GM12878 (cell line): ENCODE measurements at regions not wholly inside any gene's neighbourhood (a gene's known extent, or its start where the extent isn't known, plus 50 kb on each side); places are given as distances from the start of the nearest gene placed in this dataset.

Experiments used
- ATAC-seq: fragments of 200-7000 bp; cut with Tn5 transposase; 3 replicates; pipeline ENCODE4 v1.9.1; 2020; ENCODE audit warnings: mild to moderate bottlenecking, moderate library complexity
- BruUV-seq: library from RNA; stranded (reverse); fragments of 400-500 nt; replicated peaks from 2 replicates; lab custom pipeline; 2021; lab: Mats Ljungman, UMichigan
- CTCF ChIA-PET: fragments of 300-600 bp; sonication (Branson Sonifier 250); formaldehyde crosslinking; extraction: SDS; loops from one replicate; lab custom pipeline; 2021; ENCODE audit warnings: inconsistent platforms; lab: Yijun Ruan, JAX
- POLR2A ChIA-PET: fragments of 350-600 bp; formaldehyde crosslinking; extraction: SDS; loops from one replicate; lab custom pipeline; 2021; ENCODE audit warnings: inconsistent platforms; lab: Charles Lee
- RAD21 ChIA-PET: fragments of 300-600 bp; sonication (Branson Sonifier 250); formaldehyde crosslinking; loops from one replicate; lab custom pipeline; 2023; ENCODE audit warnings: antibody characterized with exemption; ENCODE audit not compliant: unreplicated experiment; lab: Charles Lee
- SMC1A ChIA-PET: fragments of 300-600 bp; sonication (Branson Sonifier 250); formaldehyde crosslinking; loops from one replicate; lab custom pipeline; 2023; ENCODE audit not compliant: unreplicated experiment, uncharacterized antibody; lab: Charles Lee
- DNase-seq: peaks from one replicate; pipeline ENCODE4 v3.0.0-alpha.2; 2011; ENCODE audit warnings: low read depth, low spot score
- FAIRE-seq: peaks from 3 replicates; lab custom pipeline; 2011; peaks lifted over from hg19 to GRCh38; lab: Jason Lieb, UNC
- H2AFZ ChIP-seq: 2 replicates; pipeline ENCODE4 v1.6.0; 2011; ENCODE audit warnings: low read depth, low read length, control low read depth; ENCODE audit not compliant: control insufficient read depth
- H3K27ac ChIP-seq: 2 replicates; pipeline ENCODE4 v1.5.1; 2011; ENCODE audit warnings: control low read depth; ENCODE audit not compliant: control insufficient read depth, insufficient read depth
- H3K27me3 ChIP-seq, 2 experiments: replicated peaks in 1 of 2; 2 replicates each; pipeline versions ENCODE4 v1.6.0 to v1.6.1; 2011; ENCODE audit warnings: low read length in 1 of 2; ENCODE audit not compliant: control insufficient read depth in 2 of 2, insufficient read depth in 2 of 2
- H3K36me3 ChIP-seq, 2 experiments: 2 replicates each; pipeline ENCODE4 v1.5.1; 2011; ENCODE audit warnings: low read length in 1 of 2; ENCODE audit not compliant: control insufficient read depth in 2 of 2, insufficient read depth in 2 of 2
- H3K4me1 ChIP-seq: 2 replicates; pipeline ENCODE4 v1.6.1; 2011; ENCODE audit warnings: mild to moderate bottlenecking, low read length, moderate library complexity, mixed read lengths; ENCODE audit not compliant: control insufficient read depth, insufficient read depth
- H3K4me2 ChIP-seq: 2 replicates; pipeline ENCODE4 v1.6.0; 2011; ENCODE audit warnings: control low read depth; ENCODE audit not compliant: control insufficient read depth, insufficient read depth
- H3K4me3 ChIP-seq: fragments of 200-600 bp; sonication (generic); 2 replicates; pipeline ENCODE4 v1.5.1; 2016
- H3K79me2 ChIP-seq: 2 replicates; pipeline ENCODE4 v1.6.0; 2011; ENCODE audit warnings: low read length; ENCODE audit not compliant: control insufficient read depth, insufficient read depth
- H3K9ac ChIP-seq: 2 replicates; pipeline ENCODE4 v1.8.0; 2011; ENCODE audit warnings: low read length, control low read depth, mixed read lengths; ENCODE audit not compliant: control insufficient read depth, insufficient read depth
- H3K9me3 ChIP-seq: replicated peaks from 3 replicates; pipeline ENCODE4 v1.5.1; 2011; ENCODE audit warnings: mild to moderate bottlenecking, low read length; ENCODE audit not compliant: control insufficient read depth, insufficient read depth
- H4K20me1 ChIP-seq: 2 replicates; pipeline ENCODE4 v1.6.0; 2011; ENCODE audit not compliant: control insufficient read depth, insufficient read depth
- CEBPB ChIP-seq, 2 experiments: fragments of 150-350 bp in 1 of 2; IDR thresholded peaks; 2 replicates each; pipeline ENCODE4 v1.6.1; 2012 to 2014; ENCODE audit warnings: low read depth in 2 of 2, low read length in 2 of 2, borderline replicate concordance in 1 of 2, inconsistent platforms in 1 of 2
- CREM ChIP-seq: IDR thresholded peaks from 2 replicates; pipeline ENCODE4 v1.6.1; 2014; ENCODE audit warnings: antibody characterized with exemption, low read depth
- FOS ChIP-seq: IDR thresholded peaks from 3 replicates; pipeline ENCODE4 v1.6.1; 2011; ENCODE audit warnings: borderline replicate concordance; ENCODE audit not compliant: insufficient read length; ENCODE audit errors: extremely low read depth
- KAT2A ChIP-seq: conservative IDR thresholded peaks from 2 replicates; pipeline ENCODE4 v1.6.1; 2011; ENCODE audit warnings: low read depth, low read length; ENCODE audit not compliant: control insufficient read depth
- MEF2A ChIP-seq: IDR thresholded peaks from 2 replicates; pipeline ENCODE4 v1.6.1; 2011; ENCODE audit warnings: low read depth, mild to moderate bottlenecking, low read length, moderate library complexity; ENCODE audit not compliant: insufficient read depth
- NBN ChIP-seq: fragments of 450-650 bp; IDR thresholded peaks from 2 replicates; pipeline ENCODE4 v1.6.1; 2016
- PAX5 ChIP-seq: IDR thresholded peaks from 2 replicates; pipeline ENCODE4 v1.6.1; 2011; ENCODE audit warnings: low read depth, low read length, borderline replicate concordance
- PAX8 ChIP-seq: fragments of 450-650 bp; IDR thresholded peaks from 2 replicates; pipeline ENCODE4 v1.6.1; 2017; ENCODE audit warnings: mild to moderate bottlenecking, moderate library complexity
- RAD21 ChIP-seq: IDR thresholded peaks from 2 replicates; pipeline ENCODE4 v1.6.1; 2011; ENCODE audit warnings: mild to moderate bottlenecking, low read depth, low read length, moderate library complexity; ENCODE audit not compliant: insufficient read depth
- RELB ChIP-seq: fragments of 450-650 bp; IDR thresholded peaks from 2 replicates; pipeline ENCODE4 v1.6.1; 2017; ENCODE audit warnings: low read depth, mild to moderate bottlenecking, moderate library complexity
- SREBF1 ChIP-seq: IDR thresholded peaks from 2 replicates; pipeline ENCODE4 v1.6.1; 2012; ENCODE audit warnings: mild to moderate bottlenecking, low read length
- TCF3 ChIP-seq: IDR thresholded peaks from 2 replicates; pipeline ENCODE4 v1.6.1; 2012; ENCODE audit warnings: low read depth, mild to moderate bottlenecking, low read length, borderline replicate concordance; ENCODE audit not compliant: insufficient read depth
- in situ Hi-C: fragments of 300-500 bp; cut with MboI; formaldehyde crosslinking; loops from 9 replicates; pipeline ENCODE4 v1.14.3; 2018; ENCODE audit warnings: mixed read lengths
- intact Hi-C: fragments of 100-400 bp; cut with micrococcal nuclease; formaldehyde crosslinking; loops from one replicate; pipeline ENCODE4 v1.14.2; 2022; ENCODE audit not compliant: unreplicated experiment
- TF ChIP-seq, protein P1 (sequence below): IDR thresholded peaks from 2 replicates; pipeline ENCODE4 v1.6.1; 2011; ENCODE audit warnings: low read depth, mild to moderate bottlenecking, low read length, moderate library complexity, borderline replicate concordance; ENCODE audit errors: extremely low read depth
- TF ChIP-seq, protein P2 (sequence below): fragments of 450-650 bp; formaldehyde crosslinking; IDR thresholded peaks from 2 replicates; pipeline ENCODE4 v1.4.0; 2020; ENCODE audit warnings: mild to moderate bottlenecking, moderate library complexity

DNA sequence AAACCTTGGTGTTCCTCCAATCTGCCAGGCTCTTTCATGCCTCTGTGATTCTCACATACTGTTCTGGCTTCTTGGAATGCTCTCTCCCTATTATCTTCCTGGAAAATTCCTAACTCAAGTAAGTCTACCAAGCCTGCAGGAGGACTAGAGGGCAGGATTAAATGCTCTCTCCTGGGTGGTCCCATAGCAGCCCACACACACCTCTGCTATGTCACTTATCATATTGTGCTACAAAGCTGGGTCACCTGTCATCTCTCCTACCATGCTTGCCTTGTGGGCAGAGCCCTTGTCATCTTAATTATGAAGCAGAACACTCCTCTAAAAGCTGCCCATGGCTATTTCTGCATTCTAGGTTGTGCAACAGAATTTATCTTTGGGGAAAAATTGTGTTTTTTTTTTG is 344.5 kb upstream of the NOCT start:
- SMC1A ChIA-PET, result interaction anchor here (1.0 to 2.4 kb wide), 3 partner anchors 10 to 635 kb away, joined by 3 to 11 read pairs (median 4); no protein-coding TSS in a partner anchor
- no peak overlapping the region for H3K27ac ChIP-seq
- CTCF ChIA-PET, result interaction anchor here (0.6 to 1.5 kb wide), 2 partner anchors 10 to 487 kb away, joined by 3 to 8 read pairs; no protein-coding TSS in a partner anchor
- TF ChIP-seq PAX8 (no peak), KAT2A (no peak), CEBPB (IDR thresholded peaks at IDR 0.05; ENCODE audit: borderline replicate concordance in 1 of 2, low read depth in 2 of 2, low read length in 2 of 2) (no peak), CREM (no peak), RELB (no peak), MEF2A (no peak), TCF3 (no peak), FOS (no peak), PAX5 (no peak), SREBF1 (no peak), NBN (no peak), RAD21 (no peak)
- TF ChIP-seq, protein P1, sequence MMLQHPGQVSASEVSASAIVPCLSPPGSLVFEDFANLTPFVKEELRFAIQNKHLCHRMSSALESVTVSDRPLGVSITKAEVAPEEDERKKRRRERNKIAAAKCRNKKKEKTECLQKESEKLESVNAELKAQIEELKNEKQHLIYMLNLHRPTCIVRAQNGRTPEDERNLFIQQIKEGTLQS, result no peak
- TF ChIP-seq, protein P2, sequence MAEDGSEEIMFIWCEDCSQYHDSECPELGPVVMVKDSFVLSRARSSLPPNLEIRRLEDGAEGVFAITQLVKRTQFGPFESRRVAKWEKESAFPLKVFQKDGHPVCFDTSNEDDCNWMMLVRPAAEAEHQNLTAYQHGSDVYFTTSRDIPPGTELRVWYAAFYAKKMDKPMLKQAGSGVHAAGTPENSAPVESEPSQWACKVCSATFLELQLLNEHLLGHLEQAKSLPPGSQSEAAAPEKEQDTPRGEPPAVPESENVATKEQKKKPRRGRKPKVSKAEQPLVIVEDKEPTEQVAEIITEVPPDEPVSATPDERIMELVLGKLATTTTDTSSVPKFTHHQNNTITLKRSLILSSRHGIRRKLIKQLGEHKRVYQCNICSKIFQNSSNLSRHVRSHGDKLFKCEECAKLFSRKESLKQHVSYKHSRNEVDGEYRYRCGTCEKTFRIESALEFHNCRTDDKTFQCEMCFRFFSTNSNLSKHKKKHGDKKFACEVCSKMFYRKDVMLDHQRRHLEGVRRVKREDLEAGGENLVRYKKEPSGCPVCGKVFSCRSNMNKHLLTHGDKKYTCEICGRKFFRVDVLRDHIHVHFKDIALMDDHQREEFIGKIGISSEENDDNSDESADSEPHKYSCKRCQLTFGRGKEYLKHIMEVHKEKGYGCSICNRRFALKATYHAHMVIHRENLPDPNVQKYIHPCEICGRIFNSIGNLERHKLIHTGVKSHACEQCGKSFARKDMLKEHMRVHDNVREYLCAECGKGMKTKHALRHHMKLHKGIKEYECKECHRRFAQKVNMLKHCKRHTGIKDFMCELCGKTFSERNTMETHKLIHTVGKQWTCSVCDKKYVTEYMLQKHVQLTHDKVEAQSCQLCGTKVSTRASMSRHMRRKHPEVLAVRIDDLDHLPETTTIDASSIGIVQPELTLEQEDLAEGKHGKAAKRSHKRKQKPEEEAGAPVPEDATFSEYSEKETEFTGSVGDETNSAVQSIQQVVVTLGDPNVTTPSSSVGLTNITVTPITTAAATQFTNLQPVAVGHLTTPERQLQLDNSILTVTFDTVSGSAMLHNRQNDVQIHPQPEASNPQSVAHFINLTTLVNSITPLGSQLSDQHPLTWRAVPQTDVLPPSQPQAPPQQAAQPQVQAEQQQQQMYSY (CRISPR knock-in tag), result no peak
- intact Hi-C loops (loop anchor here (10.0 kb wide), 1 partner anchor 426 kb away; the partner anchor contains the start of gene SLC7A11), in situ Hi-C loops (no loop called here)
- RAD21 ChIA-PET, result interaction anchor here (1.1 kb wide), 1 partner anchor 60 kb away, joined by 4 read pairs; no protein-coding TSS in a partner anchor
- POLR2A ChIA-PET, result interaction anchor here (0.9 kb wide), 1 partner anchor 429 kb away, joined by 3 read pairs; the partner anchor contains the start of gene SLC7A11
- no peak overlapping the region for H3K9ac ChIP-seq
- no TSS peak for BruUV-seq
- no peaks in the 10 kb centered on the region for H4K20me1 ChIP-seq
- no peaks in the 10 kb centered on the region for H3K9me3 ChIP-seq
- ATAC-seq (no peak), DNase-seq (no peak), FAIRE-seq (no peak)
- H3K4me2 ChIP-seq, result no peak overlapping the region
- H2AFZ ChIP-seq, result no peak overlapping the region
- H3K79me2 ChIP-seq, result no peaks in the 10 kb centered on the region
- peaks cover 0 to 2% of the 10 kb centered on the region in 2 experiments; a peak in 1 of 4 replicates for H3K27me3 ChIP-seq
- H3K4me1 ChIP-seq, result no peaks in the 10 kb centered on the region; the same call in 1 of the 2 replicates
- no peak overlapping the region for H3K4me3 ChIP-seq
- H3K36me3 ChIP-seq, result no peaks in the 10 kb centered on the region
